K562 (cell line): ENCODE measurements at regions not wholly inside any gene's neighbourhood (a gene's known extent, or its start where the extent isn't known, plus 50 kb on each side); places are given as distances from the start of the nearest gene placed in this dataset.
"Not testable (repeated sequence)": the region's sequence is repeated elsewhere in the genome, so short reads cannot be mapped to it uniquely, and the experiment has no call there.

Source experiments
- ATAC-seq: fragments of 200-7000 bp; cut with Tn5 transposase; 3 replicates; pipeline ENCODE4 v1.9.1; 2020; ENCODE audit warnings: moderate library complexity
- BruUV-seq: library from RNA; stranded (reverse); fragments of 400-500 nt; replicated peaks from 2 replicates; lab custom pipeline; 2021; lab: Mats Ljungman, UMichigan
- CTCF ChIA-PET: fragments of 300-600 bp; formaldehyde crosslinking; extraction: SDS; loops from one replicate; lab custom pipeline; 2021; ENCODE audit warnings: low intra/inter-chr PET ratio; lab: Yijun Ruan, JAX
- POLR2A ChIA-PET: fragments of 300-600, 350-650 bp; sonication (Branson Sonifier 250); formaldehyde crosslinking; extraction: SDS; loops from one replicate; lab custom pipeline; 2021; ENCODE audit warnings: antibody characterized with exemption, inconsistent platforms; lab: Yijun Ruan, JAX
- DNase-seq, 4 experiments: peaks; one replicate each; pipeline versions ENCODE4 v3.0.0 to v3.0.0-alpha.2; 2011 to 2018; ENCODE audit warnings: low spot score in 3 of 4, mixed read lengths in 3 of 4; ENCODE audit errors: extremely low read depth in 1 of 4
- FAIRE-seq: peaks from 2 replicates; lab custom pipeline; 2011; peaks lifted over from hg19 to GRCh38; lab: Jason Lieb, UNC
- H2AFZ ChIP-seq: 2 replicates; pipeline ENCODE4 v1.6.0; 2011; ENCODE audit warnings: low read depth, low read length, control low read depth, inconsistent platforms
- H3K27ac ChIP-seq: fragments of 200-600 bp; 3 replicates; pipeline ENCODE4 v1.8.0; 2011; ENCODE audit warnings: low read depth, mild to moderate bottlenecking, control low read depth, inconsistent platforms, low read length, moderate library complexity, mixed read lengths; ENCODE audit errors: extremely low read depth
- H3K27me3 ChIP-seq, 2 experiments: fragments of 300-600 bp in 1 of 2; 2 replicates in 1 of 2; 3 replicates in 1 of 2; pipeline versions ENCODE4 v1.6.0 to v1.8.0; 2011; ENCODE audit warnings: inconsistent platforms in 2 of 2, low read length in 2 of 2, mild to moderate bottlenecking in 1 of 2, mixed read lengths in 1 of 2, moderate library complexity in 1 of 2; ENCODE audit not compliant: control insufficient read depth in 2 of 2, insufficient read depth in 2 of 2
- H3K36me3 ChIP-seq: fragments of 300-600 bp; 3 replicates; pipeline ENCODE4 v1.8.0; 2011; ENCODE audit warnings: mild to moderate bottlenecking, low read length, inconsistent platforms; ENCODE audit not compliant: control insufficient read depth, insufficient read depth
- H3K4me1 ChIP-seq, 2 experiments: fragments of 200-600 bp in 1 of 2; replicated peaks in 1 of 2; 2 replicates in 1 of 2; 3 replicates in 1 of 2; pipeline versions ENCODE4 v1.5.1 to v1.8.0; 2011; ENCODE audit warnings: inconsistent platforms in 2 of 2, low read length in 2 of 2, mild to moderate bottlenecking in 1 of 2, mixed read lengths in 1 of 2, moderate library complexity in 1 of 2; ENCODE audit not compliant: control insufficient read depth in 2 of 2, insufficient read depth in 2 of 2
- H3K4me2 ChIP-seq: 2 replicates; pipeline ENCODE4 v1.6.1; 2011; ENCODE audit warnings: low read length, control low read depth, inconsistent platforms, mixed read lengths; ENCODE audit not compliant: insufficient read depth
- H3K4me3 ChIP-seq: fragments of 200-600 bp; sonication (generic), shearing (Covaris generic); 2 replicates; pipeline ENCODE4 v1.5.1; 2016; ENCODE audit warnings: control low read depth, inconsistent platforms
- H3K79me2 ChIP-seq: fragments of 200-600 bp; 3 replicates; pipeline ENCODE4 v1.8.0; 2011; ENCODE audit warnings: low read length, inconsistent platforms; ENCODE audit not compliant: control insufficient read depth, insufficient read depth
- H3K9ac ChIP-seq, 2 experiments: 2 replicates each; pipeline versions ENCODE4 v1.6.0 to v1.6.1; 2011; ENCODE audit warnings: low read depth in 2 of 2, low read length in 2 of 2, control low read depth in 1 of 2, inconsistent platforms in 1 of 2, mild to moderate bottlenecking in 1 of 2, mixed read lengths in 1 of 2; ENCODE audit not compliant: insufficient read depth in 1 of 2
- H3K9me1 ChIP-seq: one replicate; pipeline ENCODE4 v1.6.0; 2011; ENCODE audit warnings: inconsistent platforms, mild to moderate bottlenecking, low read length, moderate library complexity; ENCODE audit not compliant: control insufficient read depth, insufficient read depth
- H3K9me3 ChIP-seq: replicated peaks from 2 replicates; pipeline ENCODE4 v1.5.1; 2011; ENCODE audit warnings: low read depth, low read length, inconsistent platforms; ENCODE audit not compliant: control insufficient read depth, insufficient read depth
- H4K20me1 ChIP-seq: replicated peaks from 2 replicates; pipeline ENCODE4 v1.6.1; 2011; ENCODE audit warnings: low read length, inconsistent platforms, mixed read lengths; ENCODE audit not compliant: control insufficient read depth, insufficient read depth
- WGBS: fragments of 100-300 bp; shearing (Covaris generic); methylation state at CpG from one replicate; pipeline ENCODE4 v1.1.6; 2016; ENCODE audit warnings: low coverage, mixed read lengths; ENCODE audit not compliant: insufficient coverage; ENCODE audit errors: missing lambda C conversion rate; 5-methylcytosine and 5-hydroxymethylcytosine counted together
- in situ Hi-C: fragments of 300-500 bp; cut with MboI; formaldehyde crosslinking; loops from 4 replicates; pipeline ENCODE4 v1.15.0; 2018; ENCODE audit warnings: inconsistent platforms, mixed read lengths
- intact Hi-C: fragments of 100-400 bp; cut with micrococcal nuclease; formaldehyde crosslinking; loops from 2 replicates; pipeline ENCODE4 v1.14.2; 2022

GRCh38 chr2:91587098-91587497, 2895.6 kb downstream of the RPIA start:
- H3K4me2 ChIP-seq, H3K9me1 ChIP-seq, H3K9me3 ChIP-seq, H3K27ac ChIP-seq, H3K79me2 ChIP-seq, H3K4me3 ChIP-seq, DNase-seq, H2AFZ ChIP-seq, POLR2A ChIA-PET, FAIRE-seq, BruUV-seq, in situ Hi-C loops, intact Hi-C loops, ATAC-seq, H3K4me1 ChIP-seq, H3K9ac ChIP-seq, CTCF ChIA-PET, H3K36me3 ChIP-seq, H4K20me1 ChIP-seq: not testable (repeated sequence)
- WGBS = 0% methylated on average over 6 of the region's 6 CpGs
- H3K27me3 ChIP-seq = peaks cover 2 to 14% of the 10 kb centered on the region in 2 experiments; a peak in 4 of 5 replicates

- peak in 1 of 4 experiments; percentile 4 for DNase-seq
- H2AFZ ChIP-seq, H3K4me3 ChIP-seq, H3K9me3 ChIP-seq, BruUV-seq, ATAC-seq, in situ Hi-C loops, H3K9ac ChIP-seq, CTCF ChIA-PET, H3K36me3 ChIP-seq, H4K20me1 ChIP-seq, H3K9me1 ChIP-seq, H3K4me2 ChIP-seq, H3K79me2 ChIP-seq, FAIRE-seq, H3K4me1 ChIP-seq, H3K27ac ChIP-seq, intact Hi-C loops, POLR2A ChIA-PET: not testable (repeated sequence)
- H3K27me3 ChIP-seq = peaks cover 2 to 14% of the 10 kb centered on the region in 2 experiments; a peak in 4 of 5 replicates
- 2% methylated on average over 17 of the region's 17 CpGs for WGBS
Observed at GRCh38 chr2:91587908-91588535, 2896.5 kb downstream of the RPIA start.

GRCh38 chr2:91588782-91589223, 2897.3 kb downstream of the RPIA start:
- H2AFZ ChIP-seq, H3K9ac ChIP-seq, intact Hi-C loops, H3K27ac ChIP-seq, in situ Hi-C loops, H3K9me3 ChIP-seq, POLR2A ChIA-PET, BruUV-seq, H3K9me1 ChIP-seq, H3K79me2 ChIP-seq, H4K20me1 ChIP-seq, H3K4me2 ChIP-seq, DNase-seq, H3K4me3 ChIP-seq, ATAC-seq, H3K36me3 ChIP-seq, H3K4me1 ChIP-seq, CTCF ChIA-PET, FAIRE-seq: not testable (repeated sequence)
- peaks cover 2 to 14% of the 10 kb centered on the region in 2 experiments; a peak in 4 of 5 replicates for H3K27me3 ChIP-seq
- 4% methylated on average over 18 of the region's 36 CpGs for WGBS
